Thyroid gland (tissue), 4 donors: ENCODE measurements at regions not wholly inside any gene's neighbourhood (a gene's known extent, or its start where the extent isn't known, plus 50 kb on each side); places are given as distances from the start of the nearest gene placed in this dataset.

Experiments used
- DNase-seq, 2 donors: peaks; one replicate each; pipeline ENCODE4 v3.0.0-alpha.2; 2019
- H3K27ac ChIP-seq, 3 donors: fragments of 200-600 bp; sonication (generic); 1 replicate in 2 of 3; 2 replicates in 1 of 3; pipeline ENCODE4 v1.5.1; 2016 to 2019; ENCODE audit warnings: mild to moderate bottlenecking in 1 of 3, moderate library complexity in 1 of 3
- H3K27me3 ChIP-seq: fragments of 200-600 bp; sonication (generic); one replicate; pipeline ENCODE4 v1.5.1; 2019
- H3K36me3 ChIP-seq, 2 donors: fragments of 200-600 bp; sonication (generic); one replicate each; pipeline ENCODE4 v1.5.1; 2016 to 2019
- H3K4me1 ChIP-seq, 2 donors: fragments of 200-600 bp; sonication (generic); one replicate each; pipeline ENCODE4 v1.5.1; 2017 to 2019
- H3K4me3 ChIP-seq, 3 donors: fragments of 200-600 bp; sonication (generic); replicated peaks in 1 of 3; 1 replicate in 2 of 3; 2 replicates in 1 of 3; pipeline ENCODE4 v1.5.1; 2016; ENCODE audit warnings: mild to moderate bottlenecking in 1 of 3
- H3K9me3 ChIP-seq: fragments of 200-600 bp; sonication (generic); one replicate; pipeline ENCODE4 v1.5.1; 2017
- POLR2A ChIP-seq, 2 donors: fragments of 450-650 bp; IDR thresholded peaks; one replicate each; pipeline ENCODE4 v1.6.1; 2017; ENCODE audit warnings: antibody characterized with exemption in 2 of 2, mild to moderate bottlenecking in 2 of 2, moderate library complexity in 1 of 2
- WGBS, 2 donors: methylation state at CpG; one replicate each; pipeline ENCODE4 v1.1.5; 2017; 5-methylcytosine and 5-hydroxymethylcytosine counted together
- intact Hi-C: fragments of 100-400 bp; cut with DNase I; formaldehyde crosslinking; loops from one replicate; pipeline ENCODE4 v1.15.1; 2023
- TF ChIP-seq, protein P1 (sequence below), 6 experiments: fragments of 200-600 bp in 3 of 6; fragments of 450-650 bp in 3 of 6; sonication (generic) in 3 of 6; IDR thresholded peaks; one replicate each; pipeline ENCODE4 v1.5.1; 2016 to 2019; ENCODE audit warnings: antibody characterized with exemption in 6 of 6, mild to moderate bottlenecking in 2 of 6, inconsistent platforms in 1 of 6, moderate library complexity in 1 of 6

DNA sequence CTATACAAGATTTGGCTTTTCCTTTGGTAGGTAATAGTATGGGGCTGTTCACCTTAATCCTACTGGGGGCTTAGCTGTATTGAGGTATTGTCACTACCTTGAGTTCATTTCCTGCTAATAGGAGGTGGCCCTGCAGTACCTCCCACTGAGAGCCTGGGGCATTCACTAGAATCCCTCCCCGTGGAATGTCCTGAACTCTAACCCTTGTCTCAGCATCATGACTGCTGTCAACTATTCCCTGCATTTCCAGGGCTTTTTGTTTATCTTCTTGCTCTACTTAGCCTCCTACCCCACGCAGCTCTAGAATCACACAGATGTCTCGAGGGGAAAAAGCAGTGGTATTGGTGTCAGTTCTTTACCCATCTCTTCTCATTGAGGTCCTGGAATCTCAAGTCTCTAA, 542.3 kb downstream of the METTL4 start:
- Histone ChIP-seq H3K4me1 (no peaks in the 10 kb centered on the region), H3K36me3 (no peaks in the 10 kb centered on the region), H3K27ac (no peak overlapping the region), H3K9me3 (no peaks in the 10 kb centered on the region), H3K27me3 (no peaks in the 10 kb centered on the region), H3K4me3 (no peak overlapping the region)
- TF ChIP-seq, protein P1, sequence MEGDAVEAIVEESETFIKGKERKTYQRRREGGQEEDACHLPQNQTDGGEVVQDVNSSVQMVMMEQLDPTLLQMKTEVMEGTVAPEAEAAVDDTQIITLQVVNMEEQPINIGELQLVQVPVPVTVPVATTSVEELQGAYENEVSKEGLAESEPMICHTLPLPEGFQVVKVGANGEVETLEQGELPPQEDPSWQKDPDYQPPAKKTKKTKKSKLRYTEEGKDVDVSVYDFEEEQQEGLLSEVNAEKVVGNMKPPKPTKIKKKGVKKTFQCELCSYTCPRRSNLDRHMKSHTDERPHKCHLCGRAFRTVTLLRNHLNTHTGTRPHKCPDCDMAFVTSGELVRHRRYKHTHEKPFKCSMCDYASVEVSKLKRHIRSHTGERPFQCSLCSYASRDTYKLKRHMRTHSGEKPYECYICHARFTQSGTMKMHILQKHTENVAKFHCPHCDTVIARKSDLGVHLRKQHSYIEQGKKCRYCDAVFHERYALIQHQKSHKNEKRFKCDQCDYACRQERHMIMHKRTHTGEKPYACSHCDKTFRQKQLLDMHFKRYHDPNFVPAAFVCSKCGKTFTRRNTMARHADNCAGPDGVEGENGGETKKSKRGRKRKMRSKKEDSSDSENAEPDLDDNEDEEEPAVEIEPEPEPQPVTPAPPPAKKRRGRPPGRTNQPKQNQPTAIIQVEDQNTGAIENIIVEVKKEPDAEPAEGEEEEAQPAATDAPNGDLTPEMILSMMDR (IDR thresholded peaks at IDR 0.05): no peak
- TF ChIP-seq POLR2A (IDR thresholded peaks at IDR 0.05): no peak
- 28 to 38% methylated on average over 3 of the region's 3 CpGs for whole genome bisulfite sequencing, 2 donors
- no peak for DNase-seq
- intact Hi-C loops: no loop called here

DNA sequence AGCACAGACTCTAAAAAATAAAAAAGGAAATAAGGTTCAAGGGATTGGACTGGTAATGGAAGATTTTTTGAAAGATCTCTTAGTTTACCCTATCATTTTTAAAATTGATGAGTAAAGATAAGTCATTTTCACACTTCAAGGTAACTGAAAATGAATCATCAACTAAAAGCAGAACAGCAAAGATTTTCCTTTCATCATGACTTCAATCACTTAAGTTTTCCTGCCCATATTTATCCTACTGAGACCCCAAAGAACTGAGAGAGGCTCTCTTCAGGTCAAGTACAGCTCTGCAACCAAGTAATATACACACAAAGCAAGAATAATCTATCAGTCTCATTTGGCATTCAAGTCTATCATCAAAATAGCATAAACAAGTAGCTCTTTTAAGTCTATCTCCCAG, 540.7 kb downstream of the METTL4 start:
- TF ChIP-seq, protein P1 (IDR thresholded peaks at IDR 0.05): no peak
- TF ChIP-seq POLR2A (IDR thresholded peaks at IDR 0.05): no peak
- DNase-seq: no peak
- intact Hi-C loops: no loop called here

DNA sequence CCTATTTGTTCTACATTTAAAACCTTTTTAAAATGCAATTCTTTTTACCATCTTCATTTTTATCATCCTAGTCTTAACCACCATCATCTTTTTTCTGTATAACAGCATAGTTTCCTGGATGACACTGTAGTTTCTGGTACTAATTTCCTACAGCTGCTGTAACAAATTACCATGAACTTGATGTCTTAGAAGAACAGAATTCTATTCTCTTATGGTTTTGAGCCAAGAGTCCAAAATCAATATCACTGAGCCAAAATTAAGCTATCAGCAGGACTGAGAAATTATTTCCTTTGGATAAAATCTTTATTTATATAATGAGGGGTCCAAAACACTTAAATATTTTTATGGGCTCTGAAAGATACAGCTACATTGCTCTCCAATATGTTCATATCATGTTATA, 539.3 kb downstream of the METTL4 start:
- TF ChIP-seq, protein P1 (IDR thresholded peaks at IDR 0.05): no peak
- no peak for TF ChIP-seq POLR2A (IDR thresholded peaks at IDR 0.05)
- DNase-seq: no peak
- intact Hi-C loops: no loop called here
- Histone ChIP-seq H3K9me3 (no peaks in the 10 kb centered on the region), H3K4me1 (no peaks in the 10 kb centered on the region), H3K36me3 (no peaks in the 10 kb centered on the region), H3K4me3 (no peak overlapping the region), H3K27ac (no peak overlapping the region), H3K27me3 (no peaks in the 10 kb centered on the region)

More for the DNA sequence above, 540.7 kb downstream of the METTL4 start:
- Histone ChIP-seq H3K4me3 (no peak overlapping the region), H3K9me3 (no peaks in the 10 kb centered on the region), H3K36me3 (no peaks in the 10 kb centered on the region), H3K27ac (no peak overlapping the region), H3K4me1 (no peaks in the 10 kb centered on the region), H3K27me3 (no peaks in the 10 kb centered on the region)

DNA sequence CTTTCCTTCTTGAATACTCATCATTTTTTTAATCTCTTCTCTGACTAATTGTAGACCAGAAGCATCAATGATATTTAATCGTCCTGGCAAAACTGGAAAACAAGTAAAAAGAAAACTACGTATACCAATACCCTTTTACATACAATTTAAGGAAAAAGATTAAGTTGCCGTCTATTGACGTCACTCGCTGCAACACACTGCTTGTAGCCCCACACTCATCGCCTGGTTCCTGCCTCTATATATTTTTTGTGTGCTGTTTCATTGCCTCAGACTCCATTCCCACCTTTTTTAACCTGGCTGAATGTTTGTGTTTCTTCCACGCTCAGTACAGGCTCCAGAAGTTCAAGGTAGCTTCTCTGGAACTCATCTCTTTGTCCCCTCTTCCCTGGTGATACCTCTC, 536.2 kb downstream of the METTL4 start:
- Histone ChIP-seq H3K4me3 (no peak overlapping the region), H3K27me3 (no peaks in the 10 kb centered on the region), H3K36me3 (no peaks in the 10 kb centered on the region), H3K9me3 (no peaks in the 10 kb centered on the region), H3K4me1 (no peaks in the 10 kb centered on the region), H3K27ac (no peak overlapping the region)
- TF ChIP-seq POLR2A (IDR thresholded peaks at IDR 0.05): no peak
- TF ChIP-seq, protein P1 (IDR thresholded peaks at IDR 0.05): no peak
- no peak for DNase-seq
- 90 to 92% methylated on average over 7 of the region's 7 CpGs for WGBS, 2 donors
- intact Hi-C loops: no loop called here

DNA sequence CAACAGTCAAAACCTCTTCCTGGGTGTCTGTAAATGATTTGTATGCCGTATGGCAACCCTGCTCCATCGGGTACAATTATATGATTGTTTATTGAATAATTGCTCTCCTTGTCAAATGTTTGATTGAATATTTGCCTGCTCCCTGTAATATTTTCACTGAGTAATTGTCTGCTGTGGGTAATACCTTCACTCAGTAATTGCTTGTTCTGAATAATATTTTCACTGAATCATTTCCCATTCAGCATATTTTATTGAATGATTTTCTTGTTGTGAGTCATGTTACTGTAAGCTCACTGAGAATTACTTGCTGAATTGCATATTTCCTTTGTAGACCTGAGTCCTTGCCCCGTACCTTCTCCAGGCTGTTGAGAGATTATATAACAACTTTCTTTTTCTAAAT, 535.2 kb downstream of the METTL4 start:
- TF ChIP-seq, protein P1 (IDR thresholded peaks at IDR 0.05): no peak
- TF ChIP-seq POLR2A (IDR thresholded peaks at IDR 0.05): no peak
- no peaks in the 10 kb centered on the region for H3K9me3 ChIP-seq
- H3K27ac ChIP-seq: no peak overlapping the region
- H3K27me3 ChIP-seq: no peaks in the 10 kb centered on the region
- no peak for DNase-seq
- WGBS, 2 donors: 75% methylated on average over 3 of the region's 3 CpGs
- H3K4me3 ChIP-seq: no peak overlapping the region
- no peaks in the 10 kb centered on the region for H3K36me3 ChIP-seq
- H3K4me1 ChIP-seq: no peaks in the 10 kb centered on the region
- intact Hi-C loops: no loop called here
